GM20000 (cell line): ENCODE measurements at regions not wholly inside any gene's neighbourhood (a gene's known extent, or its start where the extent isn't known, plus 50 kb on each side); places are given as distances from the start of the nearest gene placed in this dataset.

Experiments used
- DNase-seq: peaks from one replicate; pipeline ENCODE4 v3.0.0; 2012; ENCODE audit warnings: low spot score
- TF ChIP-seq, protein P1 (sequence below): IDR thresholded peaks from 2 replicates; pipeline ENCODE4 v1.5.1; 2012; ENCODE audit warnings: mild to moderate bottlenecking, control low read depth; ENCODE audit errors: extremely low read depth, missing control alignments

GRCh38 chr1:5551274-5551975, 440.8 kb downstream of the NPHP4 start:
- no peak for DNase-seq
- TF ChIP-seq, protein P1, sequence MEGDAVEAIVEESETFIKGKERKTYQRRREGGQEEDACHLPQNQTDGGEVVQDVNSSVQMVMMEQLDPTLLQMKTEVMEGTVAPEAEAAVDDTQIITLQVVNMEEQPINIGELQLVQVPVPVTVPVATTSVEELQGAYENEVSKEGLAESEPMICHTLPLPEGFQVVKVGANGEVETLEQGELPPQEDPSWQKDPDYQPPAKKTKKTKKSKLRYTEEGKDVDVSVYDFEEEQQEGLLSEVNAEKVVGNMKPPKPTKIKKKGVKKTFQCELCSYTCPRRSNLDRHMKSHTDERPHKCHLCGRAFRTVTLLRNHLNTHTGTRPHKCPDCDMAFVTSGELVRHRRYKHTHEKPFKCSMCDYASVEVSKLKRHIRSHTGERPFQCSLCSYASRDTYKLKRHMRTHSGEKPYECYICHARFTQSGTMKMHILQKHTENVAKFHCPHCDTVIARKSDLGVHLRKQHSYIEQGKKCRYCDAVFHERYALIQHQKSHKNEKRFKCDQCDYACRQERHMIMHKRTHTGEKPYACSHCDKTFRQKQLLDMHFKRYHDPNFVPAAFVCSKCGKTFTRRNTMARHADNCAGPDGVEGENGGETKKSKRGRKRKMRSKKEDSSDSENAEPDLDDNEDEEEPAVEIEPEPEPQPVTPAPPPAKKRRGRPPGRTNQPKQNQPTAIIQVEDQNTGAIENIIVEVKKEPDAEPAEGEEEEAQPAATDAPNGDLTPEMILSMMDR = no peak

DNA sequence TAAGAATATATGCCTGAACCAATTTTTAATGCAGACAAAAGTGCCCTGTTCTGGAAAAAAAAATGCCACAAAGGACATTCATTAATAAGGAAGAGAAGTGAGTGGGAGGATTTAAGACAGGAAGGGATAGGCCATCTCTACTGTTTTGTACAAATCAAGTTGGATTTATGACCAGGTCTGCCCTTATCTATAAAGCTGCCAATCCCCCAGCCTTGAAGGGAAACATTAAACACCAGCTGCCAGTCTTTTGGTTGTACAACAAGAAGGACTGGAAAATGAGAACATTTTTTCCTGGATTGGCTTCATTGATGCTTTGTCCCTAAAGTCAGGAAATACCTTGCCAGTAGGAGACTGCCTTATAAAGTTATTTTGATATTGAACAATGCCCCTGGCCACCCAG, 444.0 kb downstream of the NPHP4 start:
- TF ChIP-seq, protein P1 = no peak
- no peak for DNase-seq

DNA sequence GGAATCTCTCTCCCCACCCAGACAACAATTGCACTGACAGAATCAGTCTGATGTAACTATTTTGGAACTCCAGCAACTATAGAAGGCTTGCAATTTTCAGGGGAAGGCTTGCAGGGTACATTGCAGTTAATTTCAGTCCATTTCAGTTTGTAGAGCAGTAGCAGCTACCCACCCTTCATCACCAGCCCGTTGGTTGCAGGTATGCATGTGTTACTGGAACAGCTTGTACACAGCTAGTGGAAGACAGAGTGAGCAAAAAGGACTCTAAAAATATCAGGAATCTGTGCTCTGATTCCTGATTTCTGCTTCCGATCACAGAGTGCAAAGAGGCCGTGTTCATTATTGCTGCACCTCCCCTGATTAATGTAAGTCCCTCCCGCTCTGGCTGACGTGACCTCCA, 449.0 kb downstream of the NPHP4 start:
- TF ChIP-seq, protein P1 = no peak
- DNase-seq = no peak

DNA sequence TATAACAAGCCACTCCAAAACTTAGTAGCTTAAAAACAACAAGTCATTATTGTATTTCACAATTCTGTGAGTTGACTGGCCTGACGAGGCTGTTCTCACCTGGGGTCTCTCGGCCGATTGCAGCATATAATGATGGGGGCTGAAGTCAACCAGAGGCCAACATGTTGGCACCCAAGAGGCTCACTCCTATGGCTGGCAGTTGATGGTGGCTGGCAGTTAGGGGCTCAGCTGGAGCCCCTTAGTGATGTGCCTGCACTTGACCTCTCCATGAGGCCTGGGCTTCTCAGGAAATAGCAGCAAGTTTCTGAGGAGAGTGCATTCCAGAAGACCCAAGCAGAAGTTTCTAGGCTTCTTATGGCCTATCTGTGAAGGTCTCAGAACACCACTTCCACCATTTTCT, 459.4 kb downstream of the NPHP4 start:
- DNase-seq = no peak
- TF ChIP-seq, protein P1 = no peak

- TF ChIP-seq, protein P1 = no peak
- no peak for DNase-seq
These were observed 465.2 kb downstream of the NPHP4 start for GRCh38 chr1:5526822-5527551.

GRCh38 chr1:5526385-5526750, 465.9 kb downstream of the NPHP4 start:
- TF ChIP-seq, protein P1 = no peak
- no peak for DNase-seq

DNA sequence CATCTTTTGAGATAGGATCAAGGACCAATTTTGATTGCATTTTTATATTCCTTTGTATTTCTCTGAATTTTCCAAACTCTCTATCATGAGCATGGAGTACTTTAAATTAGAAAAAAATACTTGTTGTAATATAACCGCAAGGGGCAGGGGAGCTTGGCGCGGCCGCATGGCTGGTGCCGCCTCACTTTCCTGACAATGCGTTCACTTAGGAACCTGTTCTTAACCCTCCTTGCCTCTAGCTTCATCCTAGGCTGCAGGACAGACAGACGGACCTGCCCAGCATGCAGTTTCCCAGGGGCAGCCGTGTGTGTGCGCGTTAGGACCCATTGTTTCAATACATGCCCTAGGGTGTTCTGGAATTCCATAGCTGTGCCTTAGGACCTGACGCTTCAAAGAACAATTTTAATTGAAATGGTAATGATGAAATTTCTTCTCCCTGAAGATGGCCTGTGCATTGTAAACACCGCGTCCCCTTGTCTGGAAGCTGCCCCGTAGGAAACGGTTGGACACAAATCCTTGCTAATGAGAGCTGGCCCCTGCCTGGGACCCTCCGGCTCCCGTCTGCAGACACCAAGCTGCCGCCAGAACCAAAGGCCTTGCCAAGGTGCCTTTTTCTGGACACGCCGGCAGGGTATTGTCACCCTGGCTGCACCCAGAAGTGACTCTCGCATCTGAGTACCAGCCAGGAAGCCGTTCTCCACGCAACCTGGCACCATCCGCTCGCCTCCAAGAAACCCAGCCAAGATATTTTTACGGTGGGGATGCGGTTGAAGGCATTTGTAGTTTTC, 466.4 kb downstream of the NPHP4 start:
- no peak for DNase-seq
- TF ChIP-seq, protein P1 = no peak
